GM18951 (cell line): ENCODE measurements at regions not wholly inside any gene's neighbourhood (a gene's known extent, or its start where the extent isn't known, plus 50 kb on each side); places are given as distances from the start of the nearest gene placed in this dataset.

ENCODE experiments used
- POLR2A ChIP-seq: IDR thresholded peaks from 4 replicates; pipeline ENCODE4 v1.6.1; 2011; ENCODE audit warnings: mild to moderate bottlenecking; ENCODE audit not compliant: insufficient read length, insufficient read depth; ENCODE audit errors: extremely low read depth
- in situ Hi-C: fragments of 300-500 bp; cut with MboI; formaldehyde crosslinking; loops from one replicate; pipeline ENCODE4 v1.12.0; 2022; ENCODE audit warnings: low sequenced_read_pairs, mixed read lengths, inconsistent platforms; ENCODE audit not compliant: unreplicated experiment

DNA sequence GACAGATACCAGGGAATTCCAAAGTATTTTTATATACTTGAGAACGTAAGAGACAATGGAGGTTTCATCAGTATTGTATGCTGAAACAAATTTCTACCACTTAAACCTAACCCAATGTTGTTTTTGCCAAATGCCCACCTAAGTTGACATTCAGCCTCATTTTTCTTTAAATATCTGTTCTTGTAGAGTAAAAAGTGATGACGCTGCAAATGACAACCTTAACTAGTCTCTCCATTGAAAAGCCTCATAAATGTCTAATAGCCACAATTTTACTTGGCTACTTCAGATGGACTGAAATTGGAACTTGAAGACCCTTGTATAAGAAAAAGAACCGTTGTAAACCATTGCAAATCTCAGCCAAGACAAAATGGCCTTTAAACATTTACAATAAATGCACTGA, 176.9 kb downstream of the CRPPA start:
- TF ChIP-seq POLR2A = no peak
- in situ Hi-C loops = no loop called here

DNA sequence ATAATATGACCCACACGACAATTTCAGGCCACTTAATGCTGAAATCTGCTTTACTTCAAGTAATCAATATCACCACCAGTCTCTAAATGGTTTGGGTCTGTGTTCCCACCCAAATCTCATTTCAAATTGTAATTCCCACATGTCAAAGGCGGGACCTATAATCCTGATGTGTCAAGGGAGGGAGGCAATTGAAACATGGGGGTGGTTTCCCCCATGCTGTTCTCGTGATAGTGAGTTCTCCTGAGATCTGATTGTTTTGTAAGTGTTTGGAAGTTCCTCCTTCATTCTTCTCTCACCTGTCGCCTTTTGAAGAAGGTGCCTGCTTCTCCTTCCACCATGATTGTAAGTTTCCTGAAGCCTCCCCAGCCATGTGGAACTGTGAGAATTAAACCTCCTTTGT, 178.4 kb downstream of the CRPPA start:
- in situ Hi-C loops = no loop called here
- no peak for TF ChIP-seq POLR2A

DNA sequence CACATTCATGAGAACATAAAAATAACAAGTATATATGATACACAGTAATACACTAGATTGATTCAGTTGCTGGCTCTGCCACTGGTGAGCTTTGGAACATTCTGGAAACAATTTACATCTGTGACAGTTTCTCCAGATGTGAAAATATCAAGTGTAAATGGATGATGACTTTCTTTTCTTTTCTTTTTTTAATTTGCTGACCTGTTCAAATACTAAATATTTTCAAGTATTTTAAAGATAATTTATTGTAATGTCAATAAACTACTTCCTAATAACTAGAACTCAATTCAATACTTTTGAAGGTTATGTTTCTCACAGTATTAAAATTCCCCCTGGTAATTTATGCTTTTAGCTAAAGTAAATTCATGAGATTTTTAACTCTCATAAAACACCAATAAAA, 180.3 kb downstream of the CRPPA start:
- TF ChIP-seq POLR2A = no peak

DNA sequence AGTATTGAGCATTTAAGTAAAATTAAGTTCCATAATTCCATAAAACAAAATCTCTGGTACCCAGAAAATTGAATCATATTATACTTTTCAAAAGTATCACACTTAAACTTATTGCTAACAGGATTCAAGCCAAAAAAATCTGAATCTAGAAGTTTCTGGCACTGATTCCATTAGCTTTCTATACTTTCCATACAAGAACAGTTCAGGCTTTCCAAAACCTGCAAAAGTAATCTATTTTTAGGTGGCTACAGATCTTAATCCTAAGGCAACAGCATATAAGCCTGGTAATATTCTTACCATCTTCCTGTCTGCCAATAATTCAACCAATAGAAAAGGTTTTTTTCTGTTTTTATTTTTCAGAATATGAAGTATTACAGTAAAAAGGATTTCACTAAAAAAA, 185.0 kb downstream of the CRPPA start:
- in situ Hi-C loops = no loop called here
- TF ChIP-seq POLR2A = no peak

More for the DNA sequence above, 180.3 kb downstream of the CRPPA start:
- in situ Hi-C loops = no loop called here

DNA sequence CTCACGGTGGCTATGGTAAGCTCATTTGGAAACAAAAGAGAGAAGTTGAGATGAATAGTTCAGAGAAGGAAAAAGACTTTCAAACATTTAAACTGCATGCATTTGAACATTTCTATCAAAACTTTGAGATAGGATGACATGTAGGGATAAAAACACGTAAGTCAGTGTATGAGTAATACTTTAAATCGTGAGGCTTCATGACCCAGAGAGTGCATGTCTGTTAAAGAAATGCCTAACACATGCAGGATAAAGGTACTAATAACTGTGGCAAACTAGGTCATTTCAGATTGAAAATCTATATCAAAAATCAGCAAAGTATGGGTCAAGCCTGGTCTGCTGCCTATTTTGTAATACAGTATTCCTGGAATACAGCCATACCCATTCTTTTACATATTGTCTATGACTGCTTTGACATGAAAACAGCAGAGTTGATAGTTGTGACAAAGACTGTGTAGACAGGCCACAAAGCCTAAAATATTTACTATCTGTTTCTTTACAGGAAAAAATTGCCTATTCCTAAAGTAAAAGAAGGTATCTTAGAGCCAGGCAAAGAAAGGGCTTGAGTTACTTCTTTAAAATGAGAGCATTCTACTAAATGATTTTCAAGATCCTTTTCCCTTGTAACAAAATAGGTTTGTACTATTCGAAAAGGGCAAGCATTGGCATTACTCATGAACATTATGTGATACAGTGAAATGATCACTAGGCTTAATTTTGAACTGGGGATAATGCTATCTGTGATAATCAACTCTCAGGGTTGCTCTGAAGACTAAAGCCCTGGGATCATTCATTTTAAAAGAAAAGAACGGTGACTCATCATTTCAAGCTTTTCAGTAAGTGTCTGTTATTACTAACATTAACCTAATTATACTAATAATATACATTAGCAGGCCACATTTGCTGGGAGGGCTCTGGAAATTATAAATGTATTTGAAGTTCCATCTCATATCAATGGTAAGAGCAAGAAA, 185.9 kb downstream of the CRPPA start:
- in situ Hi-C loops = no loop called here

GRCh38 chr7:16234493-16235146, 186.7 kb downstream of the CRPPA start:
- in situ Hi-C loops = no loop called here
- no peak for TF ChIP-seq POLR2A

More for the DNA sequence above, 185.9 kb downstream of the CRPPA start:
- no peak for TF ChIP-seq POLR2A

GRCh38 chr7:16233517-16233916, 187.8 kb downstream of the CRPPA start:
- no peak for TF ChIP-seq POLR2A
- in situ Hi-C loops = no loop called here

- in situ Hi-C loops = no loop called here
- TF ChIP-seq POLR2A = no peak
Measured at GRCh38 chr7:16232273-16232672, 189.1 kb downstream of the CRPPA start.

DNA sequence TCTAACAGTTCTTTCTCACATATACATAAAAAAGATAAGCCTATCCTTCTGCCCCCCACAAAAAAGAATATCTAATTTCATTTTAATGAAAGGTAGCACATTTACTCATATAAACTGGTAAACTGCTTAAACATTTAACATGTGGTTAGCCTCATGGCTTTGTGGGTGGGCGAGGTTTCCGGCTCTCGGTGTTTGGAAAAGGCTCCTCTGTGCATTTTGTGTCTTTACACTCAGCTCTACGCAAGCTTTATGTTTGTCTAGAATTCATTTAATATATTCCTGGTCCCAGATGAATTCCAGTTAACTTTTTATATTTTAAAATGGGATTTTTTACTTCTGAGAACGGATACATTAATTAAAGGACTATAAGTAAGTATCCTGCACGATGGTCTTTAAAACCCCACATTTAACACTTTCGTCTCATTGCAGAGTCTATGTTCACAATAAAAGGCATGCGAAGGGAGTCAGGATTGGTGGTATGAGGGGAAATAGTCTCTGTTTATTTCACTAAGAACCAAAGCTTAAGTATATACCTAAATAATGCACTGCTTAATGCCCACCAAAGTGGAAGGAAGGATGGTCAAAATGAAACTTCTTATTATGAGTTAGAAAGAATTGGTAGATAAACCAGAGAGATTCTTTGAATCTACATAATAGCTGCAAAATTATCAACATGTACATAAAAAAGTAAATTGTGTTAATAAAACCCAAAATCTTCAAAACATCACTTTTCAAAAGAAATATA, 197.2 kb downstream of the CRPPA start:
- no peak for TF ChIP-seq POLR2A
- in situ Hi-C loops = no loop called here

DNA sequence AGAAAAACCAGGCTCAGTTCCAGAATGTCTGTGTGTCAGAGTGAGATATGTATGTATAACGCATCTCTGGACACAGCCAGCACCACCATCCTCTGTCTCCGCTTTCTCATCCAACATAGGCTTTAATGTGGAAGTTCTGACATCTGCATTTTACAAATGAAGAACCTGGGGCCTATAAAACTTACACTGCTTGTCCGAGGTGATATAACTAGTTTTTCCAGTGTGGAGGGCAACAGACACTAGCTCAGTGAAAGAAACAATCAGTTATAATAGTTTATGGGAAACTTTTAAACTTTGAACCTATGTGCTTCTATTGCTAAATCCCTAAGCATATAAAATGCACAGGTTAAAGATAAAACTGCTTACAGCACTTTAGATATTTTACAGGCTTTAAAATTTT, 208.7 kb downstream of the CRPPA start:
- in situ Hi-C loops = no loop called here
- TF ChIP-seq POLR2A = no peak

DNA sequence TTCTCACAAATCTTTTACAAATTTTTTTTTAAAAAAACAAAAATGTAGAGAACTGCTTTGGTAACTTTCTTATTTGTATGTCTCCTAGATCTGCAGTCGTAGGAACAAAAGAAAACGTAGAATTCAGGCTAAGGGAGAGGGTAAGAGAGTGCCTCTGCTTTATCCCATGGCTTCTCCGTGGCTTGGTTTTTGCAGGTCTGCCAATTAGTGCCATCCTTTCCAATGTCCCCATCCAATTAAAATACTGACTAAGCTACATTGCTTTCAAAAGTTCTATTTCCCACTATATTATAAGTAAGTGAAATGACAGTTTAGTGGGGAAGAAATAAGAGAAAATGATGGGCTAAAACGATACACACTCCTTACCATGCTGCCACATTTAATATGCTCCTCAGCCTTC, 209.3 kb downstream of the CRPPA start:
- no peak for TF ChIP-seq POLR2A
- in situ Hi-C loops = no loop called here

- TF ChIP-seq POLR2A = no peak
- in situ Hi-C loops = no loop called here
Measured at GRCh38 chr7:16211402-16211925, 209.9 kb downstream of the CRPPA start.

- no peak for TF ChIP-seq POLR2A
- in situ Hi-C loops = no loop called here
Measured at GRCh38 chr7:16210171-16210570, 211.2 kb downstream of the CRPPA start.

GRCh38 chr7:16207321-16207720, 214.0 kb downstream of the CRPPA start:
- no peak for TF ChIP-seq POLR2A
- in situ Hi-C loops = no loop called here
